Neural progenitor cell (in vitro differentiated cells): ENCODE measurements at regions not wholly inside any gene's neighbourhood (a gene's known extent, or its start where the extent isn't known, plus 50 kb on each side); places are given as distances from the start of the nearest gene placed in this dataset.

Source experiments
- EZH2phosphoT487 ChIP-seq: fragments of 200-600 bp; sonication (generic); IDR thresholded peaks from 2 replicates; pipeline ENCODE4 v1.6.1; 2017; ENCODE audit warnings: antibody characterized with exemption
- TF ChIP-seq, protein P1 (sequence below): fragments of 200-600 bp; sonication (generic); IDR thresholded peaks from 2 replicates; pipeline ENCODE4 v1.5.1; 2017; ENCODE audit warnings: antibody characterized with exemption, mild to moderate bottlenecking

DNA sequence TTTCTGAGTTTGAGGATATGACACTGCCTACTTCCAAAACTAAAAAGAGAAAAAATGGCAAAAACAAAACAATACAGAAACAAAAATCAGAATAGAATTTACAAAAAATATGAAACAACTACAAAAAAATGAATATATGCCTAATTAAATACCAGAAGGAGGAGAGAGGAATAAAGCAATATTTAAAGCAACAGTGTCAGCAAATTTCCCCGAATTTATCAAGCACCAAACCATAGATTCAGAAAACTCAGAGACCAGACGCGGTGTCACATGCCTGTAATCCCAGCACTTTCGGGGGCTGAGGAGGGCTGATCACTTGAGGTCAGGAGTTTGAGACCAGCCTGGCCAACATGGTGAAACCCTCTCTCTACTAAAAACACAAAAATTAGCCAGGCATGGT is 1360.9 kb downstream of the SI start:
- no peak for TF ChIP-seq EZH2phosphoT487
- TF ChIP-seq, protein P1, sequence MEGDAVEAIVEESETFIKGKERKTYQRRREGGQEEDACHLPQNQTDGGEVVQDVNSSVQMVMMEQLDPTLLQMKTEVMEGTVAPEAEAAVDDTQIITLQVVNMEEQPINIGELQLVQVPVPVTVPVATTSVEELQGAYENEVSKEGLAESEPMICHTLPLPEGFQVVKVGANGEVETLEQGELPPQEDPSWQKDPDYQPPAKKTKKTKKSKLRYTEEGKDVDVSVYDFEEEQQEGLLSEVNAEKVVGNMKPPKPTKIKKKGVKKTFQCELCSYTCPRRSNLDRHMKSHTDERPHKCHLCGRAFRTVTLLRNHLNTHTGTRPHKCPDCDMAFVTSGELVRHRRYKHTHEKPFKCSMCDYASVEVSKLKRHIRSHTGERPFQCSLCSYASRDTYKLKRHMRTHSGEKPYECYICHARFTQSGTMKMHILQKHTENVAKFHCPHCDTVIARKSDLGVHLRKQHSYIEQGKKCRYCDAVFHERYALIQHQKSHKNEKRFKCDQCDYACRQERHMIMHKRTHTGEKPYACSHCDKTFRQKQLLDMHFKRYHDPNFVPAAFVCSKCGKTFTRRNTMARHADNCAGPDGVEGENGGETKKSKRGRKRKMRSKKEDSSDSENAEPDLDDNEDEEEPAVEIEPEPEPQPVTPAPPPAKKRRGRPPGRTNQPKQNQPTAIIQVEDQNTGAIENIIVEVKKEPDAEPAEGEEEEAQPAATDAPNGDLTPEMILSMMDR: no peak
